ENCODE measurements at regions not wholly inside any gene's neighbourhood (a gene's known extent, or its start where the extent isn't known, plus 50 kb on each side); places are given as distances from the start of the nearest gene placed in this dataset.
A peak's percentile ranks its signal among the peaks of the same experiment; 100 is the strongest.

DNA sequence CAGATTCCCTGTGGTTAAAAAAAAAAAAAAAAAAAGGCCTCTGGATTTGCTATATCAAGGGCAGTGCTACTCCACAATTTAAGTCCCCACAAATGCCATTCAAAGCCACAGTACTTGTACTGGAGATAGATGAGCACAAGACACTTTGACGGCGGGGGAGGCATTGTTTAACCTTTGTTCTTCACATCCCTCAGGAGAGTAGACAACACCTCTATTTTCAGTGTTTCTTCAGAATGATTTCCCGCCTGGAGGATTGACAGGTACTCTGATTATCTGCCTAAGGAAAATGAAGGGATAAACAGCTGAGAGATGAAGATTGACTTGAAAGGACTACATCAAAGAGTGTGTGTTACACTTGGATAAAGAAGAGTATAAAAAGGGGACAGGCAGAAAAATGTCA is 58.7 kb downstream of the OTOL1 start:
- TF ChIP-seq, protein P1, sequence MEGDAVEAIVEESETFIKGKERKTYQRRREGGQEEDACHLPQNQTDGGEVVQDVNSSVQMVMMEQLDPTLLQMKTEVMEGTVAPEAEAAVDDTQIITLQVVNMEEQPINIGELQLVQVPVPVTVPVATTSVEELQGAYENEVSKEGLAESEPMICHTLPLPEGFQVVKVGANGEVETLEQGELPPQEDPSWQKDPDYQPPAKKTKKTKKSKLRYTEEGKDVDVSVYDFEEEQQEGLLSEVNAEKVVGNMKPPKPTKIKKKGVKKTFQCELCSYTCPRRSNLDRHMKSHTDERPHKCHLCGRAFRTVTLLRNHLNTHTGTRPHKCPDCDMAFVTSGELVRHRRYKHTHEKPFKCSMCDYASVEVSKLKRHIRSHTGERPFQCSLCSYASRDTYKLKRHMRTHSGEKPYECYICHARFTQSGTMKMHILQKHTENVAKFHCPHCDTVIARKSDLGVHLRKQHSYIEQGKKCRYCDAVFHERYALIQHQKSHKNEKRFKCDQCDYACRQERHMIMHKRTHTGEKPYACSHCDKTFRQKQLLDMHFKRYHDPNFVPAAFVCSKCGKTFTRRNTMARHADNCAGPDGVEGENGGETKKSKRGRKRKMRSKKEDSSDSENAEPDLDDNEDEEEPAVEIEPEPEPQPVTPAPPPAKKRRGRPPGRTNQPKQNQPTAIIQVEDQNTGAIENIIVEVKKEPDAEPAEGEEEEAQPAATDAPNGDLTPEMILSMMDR (IDR thresholded peaks at IDR 0.05) = no peak
- no peak for TF ChIP-seq POLR2A (IDR thresholded peaks at IDR 0.05)
- Histone ChIP-seq H3K9me3 (no peaks in the 10 kb centered on the region), H3K4me3 (no peak overlapping the region), H3K27ac (no peak overlapping the region), H3K27me3 (no peaks in the 10 kb centered on the region), H3K4me1 (no peaks in the 10 kb centered on the region), H3K36me3 (replicated peaks in 1 of 2; ENCODE audit: insufficient read depth in 1 of 2, low read depth in 2 of 2) (no peaks in the 10 kb centered on the region)
- no peak for ATAC-seq
- WGBS, 2 donors = 32 to 42% methylated on average over 3 of the region's 3 CpGs
- no peak for DNase-seq
- intact Hi-C loops (cut with DNase I) = no loop called here

DNA sequence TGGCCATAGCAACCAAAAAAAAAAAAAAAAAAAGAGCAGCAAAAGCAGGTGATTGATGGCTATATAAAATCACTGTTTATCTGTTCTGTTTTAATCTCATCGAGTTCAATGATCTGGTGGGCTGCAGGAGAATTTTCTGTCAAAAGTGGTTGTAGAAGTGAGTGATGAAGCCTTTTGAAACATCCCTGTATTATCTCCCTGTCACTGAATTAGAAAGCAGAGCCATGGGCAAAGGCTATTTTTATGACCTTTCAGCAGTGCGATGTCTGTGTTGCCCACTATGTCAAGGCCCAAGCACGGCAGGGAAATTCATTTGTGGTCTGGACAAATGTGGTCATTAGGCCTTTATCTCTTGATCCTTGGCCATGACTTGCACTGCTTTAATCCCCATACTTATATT is 59.9 kb downstream of the OTOL1 start:
- no peak overlapping the region for H3K27ac ChIP-seq
- ATAC-seq = no peak
- WGBS, 2 donors = 35 to 47% methylated on average over 3 of the region's 3 CpGs
- intact Hi-C loops (cut with DNase I) = no loop called here
- no peak overlapping the region for H3K4me3 ChIP-seq
- H3K27me3 ChIP-seq = no peaks in the 10 kb centered on the region
- TF ChIP-seq, protein P1 (IDR thresholded peaks at IDR 0.05) = no peak
- no peak for TF ChIP-seq POLR2A (IDR thresholded peaks at IDR 0.05)
- DNase-seq = no peak
- no peaks in the 10 kb centered on the region for H3K36me3 ChIP-seq (replicated peaks in 1 of 2; ENCODE audit: insufficient read depth in 1 of 2, low read depth in 2 of 2)
- no peaks in the 10 kb centered on the region for H3K9me3 ChIP-seq
- H3K4me1 ChIP-seq = no peaks in the 10 kb centered on the region

DNA sequence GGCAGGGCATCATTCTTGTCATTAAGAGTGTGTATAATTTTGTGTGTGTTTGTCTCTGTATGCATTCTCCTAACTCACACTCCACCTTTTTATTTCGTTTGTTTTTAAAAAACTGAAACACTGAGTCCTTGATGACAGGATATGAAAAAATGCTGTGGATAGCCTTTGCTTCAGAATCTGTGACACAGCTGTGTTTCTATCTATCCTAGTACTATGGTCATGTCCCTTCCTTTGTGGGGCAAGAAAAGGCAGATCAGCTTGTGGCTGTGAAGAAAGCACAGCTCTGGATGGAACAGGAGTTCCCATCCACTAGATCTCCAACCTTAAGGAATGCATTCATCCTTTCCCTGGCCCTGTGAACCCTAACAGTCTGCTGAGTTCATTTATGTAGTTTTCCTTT is 60.3 kb downstream of the OTOL1 start:
- Histone ChIP-seq H3K27me3 (no peaks in the 10 kb centered on the region), H3K4me3 (no peak overlapping the region), H3K9me3 (no peaks in the 10 kb centered on the region), H3K27ac (no peak overlapping the region), H3K36me3 (replicated peaks in 1 of 2; ENCODE audit: insufficient read depth in 1 of 2, low read depth in 2 of 2) (no peaks in the 10 kb centered on the region), H3K4me1 (no peaks in the 10 kb centered on the region)
- DNase-seq = no peak
- TF ChIP-seq POLR2A (IDR thresholded peaks at IDR 0.05) = no peak
- TF ChIP-seq, protein P1 (IDR thresholded peaks at IDR 0.05) = no peak
- 14 to 23% methylated on average over 1 of the region's 1 CpG for WGBS, 2 donors
- ATAC-seq = no peak
- intact Hi-C loops (cut with DNase I) = no loop called here

DNA sequence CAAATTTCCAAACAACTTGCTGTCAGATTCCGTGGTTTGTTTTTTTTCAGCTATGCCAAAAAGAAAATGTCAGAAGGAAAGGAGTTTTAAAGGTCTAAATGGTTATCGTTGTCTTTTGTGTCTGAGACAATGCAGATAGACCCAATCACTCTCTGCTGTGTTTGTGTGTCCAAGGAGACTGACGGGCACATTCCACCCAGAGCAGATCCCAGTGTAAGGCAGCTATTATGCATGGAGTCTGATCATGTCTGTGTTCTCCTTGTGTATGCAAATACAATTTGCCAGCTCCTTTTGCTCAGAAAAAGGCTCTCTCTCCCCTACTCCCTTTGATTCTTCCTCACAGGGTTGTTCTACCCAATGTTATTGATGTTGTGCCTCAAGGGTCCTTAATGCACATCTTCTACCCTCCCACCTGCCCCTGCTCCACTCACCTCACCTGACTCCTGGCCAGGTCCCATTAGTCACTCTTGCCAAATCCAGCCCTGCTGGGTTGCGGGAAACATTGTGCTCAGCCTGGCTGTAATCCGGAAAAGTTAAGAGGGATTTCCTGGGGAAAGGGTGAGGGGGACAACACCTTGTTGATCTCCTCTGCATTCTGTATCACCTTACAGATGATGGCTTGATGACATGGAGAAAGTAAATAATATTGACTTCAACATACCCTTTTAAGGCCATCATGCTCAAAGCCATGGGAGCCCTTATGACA is 61.0 kb downstream of the OTOL1 start:
- Histone ChIP-seq H3K4me1 (no peaks in the 10 kb centered on the region), H3K9me3 (no peaks in the 10 kb centered on the region), H3K27ac (no peak overlapping the region), H3K36me3 (replicated peaks in 1 of 2; ENCODE audit: insufficient read depth in 1 of 2, low read depth in 2 of 2) (no peaks in the 10 kb centered on the region), H3K27me3 (no peaks in the 10 kb centered on the region), H3K4me3 (no peak overlapping the region)
- intact Hi-C loops (cut with DNase I) = no loop called here
- DNase-seq (no peak), ATAC-seq (no peak)
- 39 to 47% methylated on average over 5 of the region's 5 CpGs for WGBS, 2 donors
- TF ChIP-seq POLR2A (IDR thresholded peaks at IDR 0.05) = no peak
- TF ChIP-seq, protein P1 (IDR thresholded peaks at IDR 0.05) = no peak

DNA sequence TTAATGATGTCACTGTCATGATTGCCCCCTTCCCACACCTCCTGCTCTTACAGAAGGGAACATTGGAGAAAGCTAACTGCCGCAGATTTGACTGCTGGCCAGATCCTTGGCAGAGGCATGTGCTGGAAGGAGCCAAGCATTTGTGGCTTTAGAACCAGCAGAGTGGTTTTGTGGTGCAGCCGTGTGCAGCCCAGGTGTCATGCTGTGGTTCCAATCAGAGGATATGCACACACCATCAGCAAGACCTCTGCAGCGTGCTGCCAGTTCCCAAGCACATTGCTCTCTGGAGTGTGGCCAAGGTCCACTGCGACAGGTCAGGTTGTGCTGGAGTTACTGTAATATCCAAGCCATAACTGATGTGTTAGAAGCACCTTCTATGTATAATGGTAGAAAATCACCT is 61.6 kb downstream of the OTOL1 start:
- ATAC-seq (no peak), DNase-seq (peak in 2 of 4 donors; percentile 11 to 26)
- 21 to 36% methylated on average over 4 of the region's 4 CpGs for WGBS, 2 donors
- Histone ChIP-seq H3K4me1 (no peaks in the 10 kb centered on the region), H3K4me3 (no peak overlapping the region), H3K9me3 (no peaks in the 10 kb centered on the region), H3K27ac (no peak overlapping the region), H3K36me3 (replicated peaks in 1 of 2; ENCODE audit: insufficient read depth in 1 of 2, low read depth in 2 of 2) (no peaks in the 10 kb centered on the region), H3K27me3 (no peaks in the 10 kb centered on the region)
- intact Hi-C loops (cut with DNase I) = no loop called here
- TF ChIP-seq POLR2A (IDR thresholded peaks at IDR 0.05) = no peak
- TF ChIP-seq, protein P1 (IDR thresholded peaks at IDR 0.05) = no peak

Data from body of pancreas (tissue), 4 donors.